HG03558 (cell line): ENCODE measurements at regions not wholly inside any gene's neighbourhood (a gene's known extent, or its start where the extent isn't known, plus 50 kb on each side); places are given as distances from the start of the nearest gene placed in this dataset.
"Not testable (repeated sequence)": the region's sequence is repeated elsewhere in the genome, so short reads cannot be mapped to it uniquely, and the experiment has no call there.

Experiments
- ATAC-seq: cut with Tn5 transposase; IDR thresholded peaks from one replicate; pipeline ENCODE4 v1.9.1; 2021; ENCODE audit warnings: moderate number of reproducible peaks; ENCODE audit not compliant: unreplicated experiment; ENCODE audit errors: extremely low read depth

GRCh38 chr5:164966611-164967010 lies 1461.2 kb downstream of the MAT2B start:
- ATAC-seq = no peak

- ATAC-seq = no peak
Observed at GRCh38 chr5:164967354-164967753, 1461.9 kb downstream of the MAT2B start.

- no peak for ATAC-seq
Observed at GRCh38 chr5:164972973-164973372, 1467.6 kb downstream of the MAT2B start.

- no peak for ATAC-seq
Observed at GRCh38 chr5:164975986-164976385, 1470.6 kb downstream of the MAT2B start.

GRCh38 chr5:164980480-164980879 lies 1475.1 kb downstream of the MAT2B start:
- no peak for ATAC-seq

GRCh38 chr5:164998142-164998541 lies 1492.7 kb downstream of the MAT2B start:
- ATAC-seq = no peak

GRCh38 chr5:164998590-164998989 lies 1493.2 kb downstream of the MAT2B start:
- ATAC-seq = no peak

- no peak for ATAC-seq
Observed at GRCh38 chr5:165000479-165001190, 1495.2 kb downstream of the MAT2B start.

- ATAC-seq = no peak
Observed at GRCh38 chr5:165003283-165003682, 1497.9 kb downstream of the MAT2B start.

- no peak for ATAC-seq
Observed at GRCh38 chr5:165004175-165004574, 1498.8 kb downstream of the MAT2B start.

- ATAC-seq = no peak
Observed at GRCh38 chr5:165014439-165014838, 1509.0 kb downstream of the MAT2B start.

GRCh38 chr5:165015126-165015525 lies 1509.7 kb downstream of the MAT2B start:
- no peak for ATAC-seq

- no peak for ATAC-seq
Observed at GRCh38 chr5:165015547-165015946, 1510.1 kb downstream of the MAT2B start.

GRCh38 chr5:165026971-165027370 lies 1521.6 kb downstream of the MAT2B start:
- no peak for ATAC-seq

GRCh38 chr5:165028356-165028755 lies 1522.9 kb downstream of the MAT2B start:
- ATAC-seq = no peak

- no peak for ATAC-seq
Observed at GRCh38 chr5:165029099-165029870, 1523.9 kb downstream of the MAT2B start.

- no peak for ATAC-seq
Observed at GRCh38 chr5:165030971-165031370, 1525.6 kb downstream of the MAT2B start.

- ATAC-seq = no peak
Observed at GRCh38 chr5:165031371-165031770, 1526.0 kb downstream of the MAT2B start.

GRCh38 chr5:165035520-165035919 lies 1530.1 kb downstream of the MAT2B start:
- no peak for ATAC-seq

- ATAC-seq = no peak
Observed at GRCh38 chr5:165039748-165040147, 1534.3 kb downstream of the MAT2B start.

GRCh38 chr5:165045941-165046340 lies 1540.5 kb downstream of the MAT2B start:
- ATAC-seq = not testable (repeated sequence)

- ATAC-seq = no peak
Observed at GRCh38 chr5:165055476-165055875, 1550.1 kb downstream of the MAT2B start.
